Ovary (tissue), 3 donors: ENCODE measurements at regions not wholly inside any gene's neighbourhood (a gene's known extent, or its start where the extent isn't known, plus 50 kb on each side); places are given as distances from the start of the nearest gene placed in this dataset.

Source experiments
- EP300 ChIP-seq: sonication (generic); formaldehyde crosslinking; IDR thresholded peaks from one replicate; pipeline ENCODE4 v1.6.1; 2017; ENCODE audit warnings: antibody characterized with exemption
- POLR2A ChIP-seq: fragments of 450-650 bp; IDR thresholded peaks from one replicate; pipeline ENCODE4 v1.6.1; 2017; ENCODE audit warnings: antibody characterized with exemption, mild to moderate bottlenecking, moderate library complexity
- TF ChIP-seq, protein P1 (sequence below), 3 donors: fragments of 450-650 bp in 2 of 3; fragments of 200-600 bp in 1 of 3; IDR thresholded peaks; one replicate each; pipeline versions ENCODE4 v1.5.1 to v1.8.0; 2016 to 2022; ENCODE audit warnings: antibody characterized with exemption in 3 of 3, mild to moderate bottlenecking in 1 of 3
- donor health status: DM: no; HTN: no; CAD: no.

DNA sequence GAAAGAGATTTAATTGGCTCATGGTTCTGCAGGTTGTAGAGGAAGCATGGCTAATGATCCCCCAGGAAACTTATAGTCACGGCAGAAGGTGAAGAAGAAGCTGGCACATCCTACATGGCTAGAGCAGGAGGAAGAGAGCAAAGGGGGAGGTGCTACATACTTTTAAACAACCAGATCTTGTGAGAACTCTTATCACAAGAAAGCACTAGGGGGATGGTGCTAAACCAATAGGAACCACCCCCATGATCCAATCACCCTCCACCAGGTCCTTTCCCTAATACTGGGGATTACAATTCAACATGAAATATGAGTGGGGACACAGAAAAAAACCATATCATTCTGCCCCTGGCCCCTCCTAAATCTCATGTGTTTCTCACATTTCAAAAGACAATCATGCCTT is 147.2 kb upstream of the EPB41L4A start:
- TF ChIP-seq, protein P1, sequence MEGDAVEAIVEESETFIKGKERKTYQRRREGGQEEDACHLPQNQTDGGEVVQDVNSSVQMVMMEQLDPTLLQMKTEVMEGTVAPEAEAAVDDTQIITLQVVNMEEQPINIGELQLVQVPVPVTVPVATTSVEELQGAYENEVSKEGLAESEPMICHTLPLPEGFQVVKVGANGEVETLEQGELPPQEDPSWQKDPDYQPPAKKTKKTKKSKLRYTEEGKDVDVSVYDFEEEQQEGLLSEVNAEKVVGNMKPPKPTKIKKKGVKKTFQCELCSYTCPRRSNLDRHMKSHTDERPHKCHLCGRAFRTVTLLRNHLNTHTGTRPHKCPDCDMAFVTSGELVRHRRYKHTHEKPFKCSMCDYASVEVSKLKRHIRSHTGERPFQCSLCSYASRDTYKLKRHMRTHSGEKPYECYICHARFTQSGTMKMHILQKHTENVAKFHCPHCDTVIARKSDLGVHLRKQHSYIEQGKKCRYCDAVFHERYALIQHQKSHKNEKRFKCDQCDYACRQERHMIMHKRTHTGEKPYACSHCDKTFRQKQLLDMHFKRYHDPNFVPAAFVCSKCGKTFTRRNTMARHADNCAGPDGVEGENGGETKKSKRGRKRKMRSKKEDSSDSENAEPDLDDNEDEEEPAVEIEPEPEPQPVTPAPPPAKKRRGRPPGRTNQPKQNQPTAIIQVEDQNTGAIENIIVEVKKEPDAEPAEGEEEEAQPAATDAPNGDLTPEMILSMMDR (IDR thresholded peaks at IDR 0.05) = no peak
- TF ChIP-seq POLR2A = no peak
- no peak for TF ChIP-seq EP300
